Breast epithelium (tissue), 3 donors: ENCODE measurements at regions not wholly inside any gene's neighbourhood (a gene's known extent, or its start where the extent isn't known, plus 50 kb on each side); places are given as distances from the start of the nearest gene placed in this dataset.

Source experiments
- POLR2A ChIP-seq: fragments of 450-650 bp; IDR thresholded peaks from one replicate; pipeline ENCODE4 v1.6.1; 2016; ENCODE audit warnings: antibody characterized with exemption, mild to moderate bottlenecking, moderate library complexity
- POLR2AphosphoS5 ChIP-seq, 3 donors: sonication (generic); formaldehyde crosslinking; IDR thresholded peaks; one replicate each; pipeline ENCODE4 v1.6.1; 2017; ENCODE audit warnings: antibody characterized with exemption in 3 of 3
- TF ChIP-seq, protein P1 (sequence below), 3 donors: fragments of 450-650 bp; IDR thresholded peaks; one replicate each; pipeline ENCODE4 v1.5.1; 2016 to 2017; ENCODE audit warnings: antibody characterized with exemption in 3 of 3, mild to moderate bottlenecking in 3 of 3, moderate library complexity in 3 of 3

DNA sequence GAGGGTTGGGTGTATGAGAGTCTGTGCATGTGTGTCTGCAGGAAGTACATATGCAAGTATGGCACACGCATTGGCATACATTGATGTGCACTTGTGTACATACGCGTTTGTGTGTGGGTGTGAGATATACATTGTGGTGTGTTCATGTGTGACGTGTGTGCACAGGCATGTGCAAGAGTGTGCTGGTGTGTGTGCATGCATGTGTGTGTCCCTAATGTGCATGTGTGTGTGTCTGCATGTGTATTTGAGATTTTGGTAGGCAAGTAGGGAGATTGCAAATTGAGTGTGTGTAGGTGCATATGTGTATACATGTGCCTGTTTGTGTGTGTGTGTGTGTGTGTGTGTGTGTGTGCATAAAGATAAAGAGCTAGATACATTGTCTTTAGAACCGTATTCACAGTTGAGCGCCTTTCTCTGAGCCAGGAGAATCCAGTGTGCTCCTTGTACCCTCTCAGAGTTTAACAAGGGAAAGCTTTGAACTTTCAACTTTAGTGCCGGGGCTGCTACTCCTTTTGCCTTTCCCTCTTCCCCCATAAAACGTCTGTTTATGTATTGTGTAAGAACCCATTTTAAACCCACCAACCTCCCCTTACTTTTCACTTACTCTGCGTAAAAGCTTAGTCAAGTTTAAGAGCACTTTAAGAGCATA is 152.4 kb upstream of the CHL1 start:
- no peak for TF ChIP-seq POLR2A
- TF ChIP-seq, protein P1, sequence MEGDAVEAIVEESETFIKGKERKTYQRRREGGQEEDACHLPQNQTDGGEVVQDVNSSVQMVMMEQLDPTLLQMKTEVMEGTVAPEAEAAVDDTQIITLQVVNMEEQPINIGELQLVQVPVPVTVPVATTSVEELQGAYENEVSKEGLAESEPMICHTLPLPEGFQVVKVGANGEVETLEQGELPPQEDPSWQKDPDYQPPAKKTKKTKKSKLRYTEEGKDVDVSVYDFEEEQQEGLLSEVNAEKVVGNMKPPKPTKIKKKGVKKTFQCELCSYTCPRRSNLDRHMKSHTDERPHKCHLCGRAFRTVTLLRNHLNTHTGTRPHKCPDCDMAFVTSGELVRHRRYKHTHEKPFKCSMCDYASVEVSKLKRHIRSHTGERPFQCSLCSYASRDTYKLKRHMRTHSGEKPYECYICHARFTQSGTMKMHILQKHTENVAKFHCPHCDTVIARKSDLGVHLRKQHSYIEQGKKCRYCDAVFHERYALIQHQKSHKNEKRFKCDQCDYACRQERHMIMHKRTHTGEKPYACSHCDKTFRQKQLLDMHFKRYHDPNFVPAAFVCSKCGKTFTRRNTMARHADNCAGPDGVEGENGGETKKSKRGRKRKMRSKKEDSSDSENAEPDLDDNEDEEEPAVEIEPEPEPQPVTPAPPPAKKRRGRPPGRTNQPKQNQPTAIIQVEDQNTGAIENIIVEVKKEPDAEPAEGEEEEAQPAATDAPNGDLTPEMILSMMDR (IDR thresholded peaks at IDR 0.05): no peak
- TF ChIP-seq POLR2AphosphoS5 (IDR thresholded peaks at IDR 0.05): no peak
